HG03571 (cell line): ENCODE measurements at regions not wholly inside any gene's neighbourhood (a gene's known extent, or its start where the extent isn't known, plus 50 kb on each side); places are given as distances from the start of the nearest gene placed in this dataset.

Experiments
- ATAC-seq: cut with Tn5 transposase; IDR thresholded peaks from one replicate; pipeline ENCODE4 v1.9.1; 2021; ENCODE audit not compliant: unreplicated experiment

DNA sequence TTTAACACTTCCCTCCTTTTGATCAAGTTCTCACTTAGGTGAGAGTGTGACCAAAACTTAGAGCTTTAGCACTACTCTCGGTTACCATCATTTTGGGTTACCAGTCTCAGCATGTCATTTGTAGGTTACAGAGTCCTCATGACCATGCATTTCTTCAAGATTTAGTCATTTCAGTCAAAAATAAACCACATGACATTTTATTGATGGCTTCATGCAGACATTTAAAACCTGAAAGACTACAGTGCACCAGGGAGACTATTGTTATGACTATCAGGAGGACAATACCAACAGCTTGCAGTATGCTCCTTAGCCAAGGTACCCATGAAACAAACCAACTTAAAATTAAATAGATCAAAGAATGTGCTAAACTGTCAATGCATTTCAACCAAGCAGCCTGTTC is 498.1 kb upstream of the FSTL5 start:
- no peak for ATAC-seq

DNA sequence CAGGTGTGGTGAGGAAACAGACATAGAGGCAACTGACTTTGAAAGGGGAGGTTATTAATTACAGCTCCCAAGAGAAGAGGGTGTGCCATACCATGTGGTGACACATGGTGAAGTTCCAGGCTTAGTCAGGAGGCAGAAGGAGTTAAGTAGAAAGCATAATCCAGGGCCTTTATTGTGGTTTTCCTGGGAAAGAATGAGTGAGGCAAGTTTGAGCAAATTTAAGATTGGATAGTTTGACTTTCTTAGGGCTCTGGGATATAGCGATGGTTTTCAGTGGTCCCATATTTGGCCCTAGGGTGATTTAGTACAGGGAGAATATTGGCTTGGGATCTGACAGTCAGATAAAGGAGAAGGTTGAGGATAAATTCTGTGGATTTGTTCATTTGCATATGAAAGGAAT is 495.9 kb upstream of the FSTL5 start:
- no peak for ATAC-seq

DNA sequence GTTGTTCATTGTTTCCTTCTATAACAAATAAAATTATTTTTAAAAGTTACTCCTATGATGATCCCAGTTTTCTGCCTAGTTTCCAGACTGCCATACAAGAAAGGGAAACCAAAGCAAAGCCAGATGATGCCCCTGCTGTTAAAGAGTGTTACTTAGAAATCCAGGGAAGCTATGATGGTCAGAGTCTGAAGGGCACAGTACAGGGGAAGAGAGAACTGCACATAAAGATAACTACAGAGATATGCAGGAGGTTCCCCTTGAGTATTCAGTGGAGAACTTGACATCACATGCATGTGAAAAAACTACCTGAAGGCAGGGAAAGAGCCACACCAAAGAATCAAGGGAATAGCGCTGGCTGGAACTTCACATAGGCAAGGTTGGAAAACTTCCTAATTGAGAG is 494.2 kb upstream of the FSTL5 start:
- ATAC-seq: no peak

DNA sequence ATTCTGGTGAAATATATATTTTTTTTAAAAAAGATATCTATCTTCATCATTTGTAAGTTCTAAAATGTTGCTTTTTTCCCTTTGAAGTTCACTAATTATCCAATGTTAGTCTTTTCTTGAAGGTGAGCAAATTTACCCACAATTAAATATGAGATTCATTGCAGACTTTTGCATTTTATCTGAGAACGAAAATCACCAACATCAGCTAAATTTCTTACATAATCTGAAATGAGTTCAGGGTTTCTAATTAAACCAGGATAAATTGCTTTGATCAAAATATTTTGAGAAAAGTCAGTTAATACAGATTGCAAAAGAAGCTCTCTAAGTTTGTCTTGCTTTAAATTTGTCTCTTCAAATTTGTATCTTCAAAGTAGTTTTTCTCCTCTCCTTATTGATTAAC is 486.4 kb upstream of the FSTL5 start:
- no peak for ATAC-seq

DNA sequence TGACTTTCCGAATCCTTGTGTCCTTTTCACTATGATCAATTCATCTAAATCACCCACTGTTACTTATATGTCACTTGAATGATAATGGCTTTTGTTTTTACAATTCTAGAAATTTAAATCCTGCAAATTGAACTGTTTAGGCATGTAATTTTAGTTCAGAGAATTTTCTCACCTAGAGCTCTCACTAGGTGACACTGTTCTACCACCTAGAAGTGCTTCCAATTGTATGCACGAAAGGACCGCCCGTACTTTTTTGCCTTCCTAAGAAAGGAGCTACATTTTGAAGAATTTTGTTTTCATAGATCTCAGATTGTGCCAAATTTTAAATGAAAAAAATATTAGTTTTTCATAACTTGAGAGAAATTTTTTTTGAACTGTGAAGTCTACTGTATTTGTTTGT is 481.6 kb upstream of the FSTL5 start:
- ATAC-seq: no peak

DNA sequence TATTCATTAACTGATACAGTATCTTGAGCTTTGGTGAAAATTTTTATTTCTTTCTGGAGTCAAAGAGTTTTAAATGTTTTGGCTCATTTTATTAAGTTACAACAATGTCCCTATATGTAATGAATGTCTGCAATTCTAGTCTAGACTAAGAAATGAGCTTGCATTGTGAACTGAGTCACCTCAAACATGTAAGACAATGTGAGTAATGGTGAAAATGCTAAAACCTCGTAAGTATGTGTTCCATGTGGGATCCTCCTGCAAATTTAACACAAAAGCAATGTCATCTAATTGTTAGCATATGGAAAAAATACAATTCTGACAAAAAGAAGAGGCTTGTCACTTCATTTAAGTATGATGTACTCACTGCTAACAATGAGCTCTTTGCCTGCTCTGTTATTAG is 480.5 kb upstream of the FSTL5 start:
- ATAC-seq: no peak

DNA sequence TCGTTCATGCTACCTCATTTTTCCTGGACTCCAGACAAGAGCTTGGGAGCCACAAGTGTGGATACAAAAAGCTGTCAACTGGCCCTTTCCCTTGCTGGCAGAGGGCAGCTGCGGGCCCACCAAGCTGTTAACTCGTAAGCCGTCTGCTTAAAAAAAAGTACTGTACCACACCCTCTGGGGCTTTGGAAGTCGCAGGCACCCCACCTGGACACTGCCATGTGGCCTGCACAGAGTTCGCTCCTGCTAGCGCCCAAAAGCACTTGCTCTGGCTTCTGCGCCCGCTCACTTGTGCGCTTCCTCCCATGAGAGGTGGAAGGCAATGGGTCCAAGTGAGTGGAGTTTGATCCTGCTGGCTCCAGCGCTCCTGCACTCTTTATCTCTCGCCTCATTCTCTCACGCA is 476.4 kb upstream of the FSTL5 start:
- ATAC-seq: no peak

DNA sequence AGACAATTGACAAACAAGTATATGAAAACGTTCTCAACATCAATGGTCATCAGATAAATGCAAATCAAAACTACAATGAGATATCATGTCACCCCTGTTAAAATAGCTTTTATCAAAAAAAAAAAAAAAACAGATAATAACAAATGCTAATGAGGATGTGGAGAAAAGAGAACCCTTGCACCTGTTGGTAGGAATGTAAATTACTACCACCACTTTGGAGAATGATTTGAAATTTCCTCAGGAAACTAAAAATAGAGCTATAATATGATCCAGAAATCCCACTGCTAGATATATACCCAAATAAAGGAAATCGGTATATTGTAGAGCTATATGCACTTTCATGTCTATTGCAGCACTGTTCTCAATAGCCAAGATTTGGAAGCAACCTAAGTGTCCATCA is 470.6 kb upstream of the FSTL5 start:
- ATAC-seq: no peak

DNA sequence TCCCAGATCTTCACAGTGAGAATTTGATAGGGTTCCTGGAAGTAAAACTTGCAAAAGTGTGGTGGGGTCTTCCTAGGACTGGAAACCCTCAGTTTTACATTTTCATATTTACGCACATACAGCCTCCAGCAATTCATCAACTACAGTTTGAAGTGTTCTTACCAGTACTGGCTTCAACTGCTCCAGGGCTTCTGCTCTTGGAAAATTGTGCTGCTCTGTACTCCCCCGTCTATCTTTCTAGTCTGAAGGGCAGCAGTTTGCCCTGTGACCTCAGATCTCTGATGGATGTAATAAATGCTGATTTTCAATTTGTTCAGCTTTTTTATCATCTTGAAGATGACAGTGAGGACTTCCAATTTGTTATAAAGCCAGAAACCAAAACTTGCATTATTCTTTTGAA is 458.9 kb upstream of the FSTL5 start:
- no peak for ATAC-seq

DNA sequence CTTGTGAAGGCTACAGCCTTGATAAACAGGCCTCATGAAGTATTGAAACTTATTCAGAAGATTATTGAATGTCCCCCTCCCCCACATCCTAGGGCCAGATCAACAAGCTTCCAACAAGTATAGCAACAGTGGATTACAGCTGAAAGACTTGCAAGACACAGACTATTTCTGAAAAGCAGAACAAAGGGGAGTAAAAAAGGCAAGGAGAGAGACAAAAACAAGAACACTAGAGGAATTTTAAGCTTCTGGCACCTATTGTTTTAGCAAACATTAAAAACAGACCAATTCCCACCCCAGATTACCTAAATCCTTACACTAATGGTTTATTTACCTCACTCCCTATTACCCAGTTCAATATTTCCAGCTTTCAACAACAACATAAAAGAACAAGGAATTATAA is 446.3 kb upstream of the FSTL5 start:
- ATAC-seq: no peak

DNA sequence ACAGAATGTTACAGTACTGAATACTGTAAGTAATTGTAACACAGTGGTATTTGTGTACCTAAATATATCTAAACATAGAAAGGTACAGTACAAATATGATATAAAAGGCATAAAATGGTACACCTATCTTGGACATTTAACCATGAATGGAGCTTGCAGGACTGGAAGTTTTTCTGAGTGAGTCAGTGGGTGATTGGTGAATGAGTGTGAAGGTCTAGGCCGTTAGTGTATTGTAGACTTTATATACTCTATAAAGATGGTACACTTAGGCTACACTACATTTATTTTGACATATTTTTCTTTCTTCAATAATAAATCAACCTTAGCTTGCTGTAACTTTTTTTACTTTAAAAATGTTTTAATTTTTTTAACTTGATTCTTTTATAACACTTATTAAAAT is 422.5 kb upstream of the FSTL5 start:
- no peak for ATAC-seq

DNA sequence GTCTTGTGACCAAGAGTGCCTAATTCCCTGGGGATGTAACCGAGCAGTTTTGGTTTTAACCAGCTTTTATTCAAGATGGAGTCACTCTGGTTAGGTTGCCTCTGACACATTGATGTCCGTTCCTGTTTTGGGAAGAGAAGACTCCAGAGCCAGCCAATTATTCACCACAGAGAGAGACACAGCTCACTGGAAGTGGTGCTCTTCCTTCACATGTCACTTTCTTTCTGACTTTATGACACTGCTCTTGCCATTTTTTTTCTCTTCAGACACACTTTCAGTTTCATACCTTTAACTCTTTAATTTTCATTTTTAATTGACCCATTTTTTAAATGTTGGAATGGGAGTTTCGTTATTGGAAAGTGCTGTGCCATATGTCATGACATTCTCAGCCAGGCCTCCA is 418.4 kb upstream of the FSTL5 start:
- ATAC-seq: no peak

DNA sequence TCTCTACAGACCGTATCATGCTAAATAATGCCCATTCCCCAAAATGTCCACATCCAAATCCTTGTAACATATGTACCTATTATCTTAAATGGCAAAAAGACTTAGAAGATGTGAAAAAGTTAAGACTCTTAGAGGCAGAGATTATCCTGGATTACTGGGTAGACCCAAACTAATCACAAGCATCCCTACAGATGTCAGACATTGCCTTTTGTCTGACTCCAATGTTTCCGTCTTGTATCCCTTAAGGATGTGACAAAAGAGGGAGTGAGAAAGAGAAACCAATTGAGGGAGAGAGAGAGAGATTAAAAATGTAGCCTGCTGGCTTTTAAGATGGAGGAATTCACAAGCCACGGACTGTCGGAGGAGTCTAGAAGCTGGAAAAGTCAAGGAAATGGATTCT is 401.9 kb upstream of the FSTL5 start:
- ATAC-seq: no peak

DNA sequence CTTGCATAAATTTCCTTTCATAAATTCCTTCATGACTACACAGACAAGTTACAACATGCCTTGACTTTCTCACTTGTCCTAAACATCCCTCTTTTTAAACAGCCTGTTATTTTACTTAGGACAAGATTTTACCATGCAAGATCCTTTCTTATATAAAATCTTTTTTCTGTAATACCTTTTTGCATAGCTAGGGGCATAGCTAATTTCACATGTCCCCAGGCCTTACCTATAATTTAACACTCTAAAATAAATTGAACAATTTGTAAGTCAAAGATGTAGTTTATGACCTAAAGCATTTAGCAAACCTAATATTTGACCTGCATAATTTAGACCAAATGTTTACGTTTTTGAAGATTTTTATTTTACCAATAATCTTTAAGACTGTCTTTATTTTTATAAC is 396.3 kb upstream of the FSTL5 start:
- ATAC-seq: no peak

DNA sequence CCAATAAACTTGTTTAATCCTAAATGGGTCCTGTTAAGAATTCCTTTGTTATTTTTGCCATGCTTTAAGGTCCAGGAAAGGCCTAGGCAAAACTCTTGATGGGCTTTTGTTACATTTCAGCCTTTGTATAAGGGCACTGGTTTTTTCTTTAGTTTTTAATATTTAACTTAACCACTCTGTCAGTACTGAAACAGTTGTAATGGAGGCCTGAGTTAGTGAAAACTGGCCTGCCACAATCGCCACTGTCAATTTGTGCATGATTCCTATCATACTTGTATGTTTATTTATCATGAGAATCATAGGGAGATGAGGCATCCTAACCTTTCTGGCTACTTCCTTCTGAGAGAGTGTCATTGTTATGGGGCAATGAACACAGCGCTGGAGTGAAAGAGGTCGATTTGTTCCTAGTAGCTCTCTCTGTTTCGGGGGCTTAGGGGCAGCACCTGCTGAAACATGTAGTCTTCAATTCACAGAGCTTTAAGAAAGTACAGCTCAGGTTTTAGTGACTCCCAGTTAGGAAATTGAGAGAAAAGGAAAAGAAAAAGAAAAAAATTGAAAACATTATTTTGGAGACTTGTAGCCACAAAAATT is 393.8 kb upstream of the FSTL5 start:
- no peak for ATAC-seq

DNA sequence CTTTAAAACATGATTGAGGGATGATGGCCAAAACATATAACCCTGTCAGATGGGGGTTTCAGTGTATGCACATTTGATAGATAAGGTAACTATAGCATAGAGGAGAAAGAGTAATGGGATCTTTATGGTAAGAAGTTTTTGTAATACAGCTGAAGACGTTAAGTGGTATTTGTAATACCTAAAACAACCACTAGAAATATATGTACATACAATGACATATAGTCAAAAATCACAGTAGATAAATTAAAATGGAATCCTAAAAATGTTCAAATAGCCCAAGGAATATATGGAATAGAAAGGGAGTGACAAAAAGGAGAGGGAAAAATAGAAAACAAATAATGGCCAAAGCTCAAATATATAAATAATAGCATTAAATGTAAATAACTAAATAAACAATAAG is 371.3 kb upstream of the FSTL5 start:
- ATAC-seq: no peak

DNA sequence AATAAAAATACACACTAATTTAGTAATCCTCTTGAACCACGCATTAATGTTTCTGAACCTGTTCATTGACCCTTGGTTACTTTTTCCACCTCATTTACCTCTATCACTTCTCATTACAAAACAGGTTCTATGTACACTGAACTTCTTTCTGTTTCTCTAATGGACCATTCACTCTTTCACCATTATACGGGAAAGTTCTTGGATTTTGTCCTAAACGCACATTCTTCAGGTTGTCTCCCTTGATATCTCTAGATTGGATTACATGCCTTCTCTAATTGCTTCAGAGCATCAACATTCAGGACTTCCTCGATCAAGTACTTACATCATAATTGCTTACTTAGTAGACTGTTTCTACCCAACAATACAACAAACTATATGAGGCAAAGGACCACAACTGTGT is 359.4 kb upstream of the FSTL5 start:
- ATAC-seq: no peak

DNA sequence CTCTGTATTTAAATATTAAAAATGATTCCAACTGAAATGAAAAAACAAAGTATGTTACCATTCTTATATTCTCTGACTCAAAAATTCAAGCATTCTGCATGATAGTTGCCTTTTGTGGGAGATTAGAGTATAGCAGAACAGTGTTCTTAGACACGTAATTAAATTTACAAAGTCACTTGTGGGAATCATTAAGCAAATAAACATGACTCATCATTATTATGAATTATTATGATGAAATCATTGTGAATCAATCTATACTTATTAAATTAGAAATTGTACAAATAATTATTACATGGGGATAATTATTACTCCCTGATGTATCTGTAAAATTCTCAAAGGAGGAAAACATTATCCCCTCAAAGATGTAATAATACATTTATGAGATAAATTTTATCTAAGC is 358.9 kb upstream of the FSTL5 start:
- ATAC-seq: no peak

DNA sequence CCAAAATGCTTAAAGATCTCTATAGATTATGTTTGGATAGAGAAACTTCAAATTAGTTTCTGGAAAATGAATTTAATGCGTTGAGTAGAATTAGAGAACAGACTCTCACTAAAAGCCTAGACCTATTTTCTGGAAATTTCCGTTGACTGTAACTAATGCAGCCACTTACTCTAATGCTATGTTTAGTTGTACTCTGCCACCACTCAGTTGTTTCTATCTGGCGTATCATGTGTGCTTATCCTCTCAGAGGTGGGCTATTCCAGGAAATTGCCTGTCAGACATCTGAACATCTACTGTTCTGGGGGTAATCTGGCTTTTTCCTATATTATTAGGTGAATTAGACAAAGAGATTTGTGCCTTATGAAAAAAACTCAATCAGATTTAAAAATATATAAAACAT is 347.1 kb upstream of the FSTL5 start:
- no peak for ATAC-seq

DNA sequence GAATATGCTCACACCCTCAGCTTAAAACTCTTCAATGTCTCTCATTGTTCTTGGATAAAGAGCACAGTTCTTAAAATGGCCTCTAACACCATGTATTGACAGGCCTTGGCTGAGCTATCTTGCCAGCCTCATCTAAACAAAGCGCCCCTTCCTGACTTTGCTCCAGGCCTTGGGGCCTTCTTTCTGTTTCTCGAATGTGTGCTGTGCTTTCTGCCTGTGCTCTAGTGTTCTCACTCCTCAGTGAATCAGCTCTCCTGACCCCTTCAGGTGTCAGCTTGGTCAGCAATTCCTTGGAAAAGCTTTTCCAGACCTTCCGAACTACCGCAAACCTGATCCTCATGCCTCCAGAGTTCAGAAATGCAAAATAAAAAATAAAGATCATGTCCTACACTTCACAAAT is 346.3 kb upstream of the FSTL5 start:
- ATAC-seq: no peak

DNA sequence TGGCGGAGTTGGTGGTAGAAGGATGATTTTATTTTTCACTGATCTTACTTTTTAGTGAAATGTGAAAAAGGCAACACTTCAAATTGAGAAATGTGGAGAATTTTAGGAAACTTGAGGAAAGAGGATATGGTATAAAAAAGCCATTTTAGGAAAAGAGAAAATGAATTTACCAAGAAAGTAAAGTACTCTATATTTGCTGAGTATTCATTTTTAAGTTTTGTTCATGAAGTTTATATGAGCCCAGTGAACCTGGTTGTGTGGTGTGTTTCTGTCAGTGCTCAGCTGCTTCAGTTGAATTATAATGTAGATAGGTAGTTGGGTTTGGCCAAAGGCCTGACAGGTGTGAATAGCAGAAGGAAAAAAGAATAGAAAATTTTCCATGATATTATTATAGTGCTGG is 345.5 kb upstream of the FSTL5 start:
- no peak for ATAC-seq

DNA sequence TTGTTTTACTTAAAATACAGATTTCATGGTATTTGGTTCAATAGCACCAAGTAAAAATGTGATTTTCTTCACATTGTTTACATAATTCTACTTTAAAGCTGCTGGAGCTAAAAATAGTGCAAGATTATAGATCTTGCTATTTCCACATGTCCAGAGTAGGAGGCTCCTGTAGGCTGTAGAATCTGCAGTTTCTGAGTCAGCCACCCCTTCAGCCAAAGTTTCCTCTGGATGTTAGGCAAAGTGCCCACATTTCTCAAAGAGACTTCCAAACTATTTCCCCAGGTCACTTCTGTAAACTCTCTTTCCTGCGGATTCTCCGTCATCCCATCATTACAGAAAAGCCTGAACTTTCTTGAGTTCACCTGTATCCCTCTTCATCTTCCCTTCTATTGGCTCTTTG is 342.5 kb upstream of the FSTL5 start:
- ATAC-seq: no peak

DNA sequence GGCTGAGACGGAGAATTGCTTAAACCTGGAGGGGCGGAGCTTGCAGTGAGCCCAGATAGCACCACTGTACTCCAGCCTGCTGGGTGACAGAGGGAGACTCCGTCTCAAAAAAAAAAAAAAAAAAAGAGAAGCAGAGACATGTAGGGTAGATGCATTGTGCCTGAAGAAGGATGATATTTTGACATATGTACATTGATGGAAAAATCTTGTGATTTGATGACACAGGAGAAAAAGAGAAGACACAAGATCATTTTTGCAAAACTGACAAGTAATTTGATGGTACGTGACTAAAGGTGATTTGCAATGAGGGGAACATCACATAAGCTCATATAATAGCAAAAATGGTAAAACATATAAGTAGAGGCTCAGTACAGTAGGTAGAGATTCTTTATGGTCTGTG is 340.1 kb upstream of the FSTL5 start:
- no peak for ATAC-seq

DNA sequence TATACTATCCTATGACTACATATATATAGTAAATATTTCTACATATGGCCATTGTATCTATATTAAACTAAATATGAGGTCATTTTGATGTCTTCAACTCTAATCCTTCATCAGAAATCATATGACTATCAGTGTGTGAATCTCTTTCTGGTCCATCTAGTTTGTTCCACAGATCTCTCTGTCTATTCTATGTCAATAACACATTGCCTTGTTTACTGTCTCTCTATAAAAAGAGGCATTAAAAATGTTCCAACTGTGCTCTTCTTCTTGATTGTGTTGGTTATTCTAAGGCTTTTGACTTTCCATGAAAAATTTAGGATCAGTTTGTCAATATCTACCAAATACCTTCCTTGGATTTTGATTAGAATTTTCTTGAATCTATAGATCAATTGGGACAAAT is 338.3 kb upstream of the FSTL5 start:
- no peak for ATAC-seq
